ENCODE measurements at regions not wholly inside any gene's neighbourhood (a gene's known extent, or its start where the extent isn't known, plus 50 kb on each side); places are given as distances from the start of the nearest gene placed in this dataset.

- TF ChIP-seq, protein P1, sequence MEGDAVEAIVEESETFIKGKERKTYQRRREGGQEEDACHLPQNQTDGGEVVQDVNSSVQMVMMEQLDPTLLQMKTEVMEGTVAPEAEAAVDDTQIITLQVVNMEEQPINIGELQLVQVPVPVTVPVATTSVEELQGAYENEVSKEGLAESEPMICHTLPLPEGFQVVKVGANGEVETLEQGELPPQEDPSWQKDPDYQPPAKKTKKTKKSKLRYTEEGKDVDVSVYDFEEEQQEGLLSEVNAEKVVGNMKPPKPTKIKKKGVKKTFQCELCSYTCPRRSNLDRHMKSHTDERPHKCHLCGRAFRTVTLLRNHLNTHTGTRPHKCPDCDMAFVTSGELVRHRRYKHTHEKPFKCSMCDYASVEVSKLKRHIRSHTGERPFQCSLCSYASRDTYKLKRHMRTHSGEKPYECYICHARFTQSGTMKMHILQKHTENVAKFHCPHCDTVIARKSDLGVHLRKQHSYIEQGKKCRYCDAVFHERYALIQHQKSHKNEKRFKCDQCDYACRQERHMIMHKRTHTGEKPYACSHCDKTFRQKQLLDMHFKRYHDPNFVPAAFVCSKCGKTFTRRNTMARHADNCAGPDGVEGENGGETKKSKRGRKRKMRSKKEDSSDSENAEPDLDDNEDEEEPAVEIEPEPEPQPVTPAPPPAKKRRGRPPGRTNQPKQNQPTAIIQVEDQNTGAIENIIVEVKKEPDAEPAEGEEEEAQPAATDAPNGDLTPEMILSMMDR (IDR thresholded peaks at IDR 0.05), result no peak
- TF ChIP-seq POLR2A (IDR thresholded peaks at IDR 0.05), result no peak
- H3K9me3 ChIP-seq, result peaks cover 0 to 3% of the 10 kb centered on the region in 2 donors
Measured at GRCh38 chr16:7013990-7014389, 318.7 kb upstream of the RBFOX1 start.

GRCh38 chr16:7004266-7004665 lies 328.4 kb upstream of the RBFOX1 start:
- H3K4me3 ChIP-seq, result no peak overlapping the region
- no peak for DNase-seq (ENCODE audit: low spot score in 2 of 2)
- no peaks in the 10 kb centered on the region for H3K9me3 ChIP-seq
- intact Hi-C loops (cut with DNase I; ENCODE audit: low total_unique reads), result no loop called here
- H3K4me1 ChIP-seq, result no peaks in the 10 kb centered on the region
- TF ChIP-seq, protein P1 (IDR thresholded peaks at IDR 0.05), result no peak
- no peak for TF ChIP-seq POLR2A (IDR thresholded peaks at IDR 0.05)
- no peak for TF ChIP-seq POLR2AphosphoS5 (IDR thresholded peaks at IDR 0.05)
- H3K36me3 ChIP-seq, result no peaks in the 10 kb centered on the region
- H3K27me3 ChIP-seq, result no peaks in the 10 kb centered on the region
- H3K27ac ChIP-seq, result no peak overlapping the region

More at GRCh38 chr16:7013990-7014389, 318.7 kb upstream of the RBFOX1 start:
- Histone ChIP-seq H3K36me3 (no peaks in the 10 kb centered on the region), H3K4me3 (no peak overlapping the region), H3K27me3 (no peaks in the 10 kb centered on the region), H3K4me1 (no peaks in the 10 kb centered on the region), H3K27ac (no peak overlapping the region)
- intact Hi-C loops (cut with DNase I; ENCODE audit: low total_unique reads), result loop anchor here (5.0 kb wide), 1 partner anchor 462 kb away; no protein-coding TSS in a partner anchor
- DNase-seq (ENCODE audit: low spot score in 2 of 2), result no peak

DNA sequence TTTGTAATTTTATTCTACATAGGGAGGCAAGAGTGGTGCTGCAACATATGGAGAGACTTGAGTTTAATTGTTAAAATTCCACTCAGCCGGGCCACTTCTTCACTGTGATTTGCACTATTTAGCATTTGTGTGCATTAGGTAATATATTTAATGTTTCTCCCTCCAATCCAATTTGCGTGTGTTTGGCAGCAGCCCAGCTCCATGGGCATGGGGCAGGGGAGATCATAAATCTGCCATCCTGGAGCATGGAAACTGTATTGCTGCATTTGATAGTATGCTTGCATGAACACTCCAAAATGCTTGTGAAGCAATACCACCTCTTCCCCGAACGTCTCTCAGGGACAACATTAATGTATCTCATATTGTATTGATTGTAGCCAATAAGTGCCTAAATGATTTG lies 339.1 kb upstream of the RBFOX1 start:
- H3K36me3 ChIP-seq, result no peaks in the 10 kb centered on the region
- intact Hi-C loops (cut with DNase I; ENCODE audit: low total_unique reads), result no loop called here
- no peak overlapping the region for H3K27ac ChIP-seq
- H3K4me3 ChIP-seq, result no peak overlapping the region
- no peak for DNase-seq (ENCODE audit: low spot score in 2 of 2)
- no peaks in the 10 kb centered on the region for H3K4me1 ChIP-seq
- no peaks in the 10 kb centered on the region for H3K27me3 ChIP-seq
- peaks cover 4 to 11% of the 10 kb centered on the region in 2 donors for H3K9me3 ChIP-seq
- no peak for TF ChIP-seq POLR2AphosphoS5 (IDR thresholded peaks at IDR 0.05)
- TF ChIP-seq, protein P1 (IDR thresholded peaks at IDR 0.05), result no peak

- H3K36me3 ChIP-seq, result no peaks in the 10 kb centered on the region
- TF ChIP-seq POLR2AphosphoS5 (IDR thresholded peaks at IDR 0.05) (no peak), POLR2A (IDR thresholded peaks at IDR 0.05) (no peak)
- TF ChIP-seq, protein P1 (IDR thresholded peaks at IDR 0.05), result no peak
- H3K4me1 ChIP-seq, result no peaks in the 10 kb centered on the region
- no peaks in the 10 kb centered on the region for H3K27me3 ChIP-seq
- H3K9me3 ChIP-seq, result peaks cover 0 to 5% of the 10 kb centered on the region in 2 donors
- intact Hi-C loops (cut with DNase I; ENCODE audit: low total_unique reads), result no loop called here
- no peak overlapping the region for H3K27ac ChIP-seq
- no peak overlapping the region for H3K4me3 ChIP-seq
- no peak for DNase-seq (ENCODE audit: low spot score in 2 of 2)
Measured at GRCh38 chr16:6988846-6989245, 343.8 kb upstream of the RBFOX1 start.

DNA sequence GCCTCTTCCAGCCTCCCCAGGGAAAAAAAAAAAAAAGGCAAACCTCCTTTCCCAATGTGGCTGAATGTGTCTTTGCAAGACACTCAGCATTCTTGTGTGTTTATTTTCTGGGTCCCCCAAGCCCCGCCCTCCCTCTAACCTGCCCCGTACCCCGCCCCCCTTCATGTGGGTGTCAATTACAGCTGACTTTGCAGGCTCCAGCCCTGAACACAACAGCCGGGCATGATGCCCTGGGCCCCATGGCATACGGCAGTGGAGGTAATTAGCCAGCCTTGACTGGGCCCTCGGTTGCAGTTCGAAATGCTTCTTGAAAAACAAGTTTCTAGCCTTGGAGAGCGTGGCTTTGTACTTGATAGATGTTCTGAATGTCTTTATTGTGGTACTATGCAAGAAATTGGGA lies 354.7 kb upstream of the RBFOX1 start:
- Histone ChIP-seq H3K27me3 (no peaks in the 10 kb centered on the region), H3K9me3 (peaks cover 0 to 5% of the 10 kb centered on the region in 2 donors), H3K36me3 (no peaks in the 10 kb centered on the region), H3K27ac (no peak overlapping the region), H3K4me1 (no peaks in the 10 kb centered on the region), H3K4me3 (no peak overlapping the region)
- no peak for DNase-seq (ENCODE audit: low spot score in 2 of 2)
- intact Hi-C loops (cut with DNase I; ENCODE audit: low total_unique reads), result no loop called here
- TF ChIP-seq POLR2A (IDR thresholded peaks at IDR 0.05), result no peak
- TF ChIP-seq POLR2AphosphoS5 (IDR thresholded peaks at IDR 0.05), result no peak
- TF ChIP-seq, protein P1 (IDR thresholded peaks at IDR 0.05), result no peak

Measured in breast epithelium (tissue), 4 donors.